HG02938 (cell line): ENCODE measurements at regions not wholly inside any gene's neighbourhood (a gene's known extent, or its start where the extent isn't known, plus 50 kb on each side); places are given as distances from the start of the nearest gene placed in this dataset.
"Not testable (repeated sequence)": the region's sequence is repeated elsewhere in the genome, so short reads cannot be mapped to it uniquely, and the experiment has no call there.

Source experiments
- ATAC-seq: cut with Tn5 transposase; IDR thresholded peaks from one replicate; pipeline ENCODE4 v1.9.1; 2021; ENCODE audit warnings: mild to moderate bottlenecking, moderate library complexity; ENCODE audit not compliant: unreplicated experiment

DNA sequence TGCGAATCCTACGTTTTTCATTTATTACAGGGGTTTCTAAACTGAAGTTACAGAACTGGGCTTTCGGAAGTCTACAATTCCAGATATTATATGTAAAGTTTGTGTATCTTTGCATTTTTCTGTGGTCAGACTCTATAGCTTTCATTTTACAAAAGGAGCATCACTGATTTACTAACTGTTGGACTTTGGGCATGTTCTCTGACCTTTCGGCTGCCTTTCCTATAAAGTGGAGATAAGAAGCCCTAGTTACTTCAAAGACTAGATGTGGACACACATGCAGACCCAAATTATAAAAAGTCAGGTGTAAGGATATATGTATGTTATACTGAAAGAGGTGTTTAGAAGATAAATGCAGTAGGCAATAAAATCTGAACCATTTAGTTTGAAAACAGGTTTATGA is 126.6 kb upstream of the PRKCQ start:
- ATAC-seq: no peak

DNA sequence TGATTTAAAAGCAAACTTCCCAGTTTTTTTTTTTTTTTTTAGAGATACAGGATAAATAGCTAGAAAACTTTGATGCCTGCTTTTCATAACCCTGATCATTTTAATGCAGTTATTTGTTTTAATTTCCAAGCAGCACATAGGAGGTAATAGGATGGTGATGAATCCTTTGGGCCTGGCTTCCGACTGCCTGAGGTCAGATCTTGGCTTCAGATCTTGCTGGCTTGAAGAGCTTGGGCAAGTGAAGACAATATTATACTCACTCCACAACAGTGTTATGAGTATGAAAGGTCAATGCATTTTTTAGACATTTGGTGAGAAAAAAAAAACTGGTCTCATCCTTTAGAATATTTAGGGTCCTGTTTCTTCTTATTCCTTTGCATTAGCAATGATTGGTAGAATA is 124.8 kb upstream of the PRKCQ start:
- ATAC-seq: no peak

DNA sequence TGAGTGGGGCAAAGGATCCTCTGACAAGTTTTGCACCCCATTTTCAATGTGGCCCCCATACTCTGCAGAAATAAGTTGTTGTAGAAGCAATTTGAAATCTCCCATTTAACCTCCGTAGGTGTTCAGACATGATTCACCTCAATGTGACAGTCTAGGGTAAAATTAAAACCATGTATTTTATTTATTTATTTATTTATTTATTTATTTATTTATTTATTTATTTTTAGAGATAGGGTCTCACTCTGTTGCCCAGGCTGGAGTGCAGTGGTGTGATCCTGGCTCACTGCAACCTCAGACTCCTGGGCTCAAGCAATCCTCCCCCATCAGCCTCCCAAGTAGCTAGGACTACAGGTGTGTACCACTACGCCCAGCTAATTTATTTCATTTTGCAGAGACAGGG is 122.8 kb upstream of the PRKCQ start:
- ATAC-seq: not testable (repeated sequence)

DNA sequence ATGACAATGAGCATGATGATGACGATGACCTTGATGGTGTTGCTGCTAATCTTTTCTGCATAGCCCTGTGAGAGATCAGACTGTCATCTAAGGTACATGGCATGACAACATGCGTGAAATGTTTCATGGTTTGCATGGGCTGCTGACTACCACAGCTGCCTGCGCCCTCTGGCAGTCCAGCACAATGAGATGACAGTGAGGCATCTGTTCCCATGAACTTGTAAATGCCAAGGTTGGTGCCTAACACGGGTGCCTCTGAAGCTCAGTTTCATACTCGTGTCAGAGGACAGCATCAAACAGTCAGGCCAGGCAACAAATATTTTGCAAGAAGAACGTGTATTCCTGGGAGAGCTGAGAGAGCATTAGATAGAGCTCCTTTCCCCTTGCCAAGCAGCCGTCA is 122.0 kb upstream of the PRKCQ start:
- no peak for ATAC-seq

DNA sequence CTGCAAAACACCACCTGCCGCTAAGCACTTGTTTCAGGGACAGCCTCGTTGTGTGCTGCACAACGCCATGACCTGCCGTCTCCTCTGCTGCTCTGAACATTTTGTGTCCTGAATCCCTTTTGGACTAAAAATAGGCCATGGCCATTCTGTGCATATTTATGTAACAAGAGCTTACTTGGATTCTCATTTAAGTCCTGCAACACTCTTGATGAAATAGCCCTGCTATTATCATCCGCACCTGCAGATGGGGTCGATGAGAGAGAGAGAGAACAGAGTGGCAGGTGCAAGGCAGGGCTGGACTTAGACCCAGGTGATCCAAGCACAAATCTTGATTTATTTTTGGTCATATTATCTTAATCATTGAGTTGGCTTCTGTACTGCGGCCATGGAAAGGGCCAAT is 121.2 kb upstream of the PRKCQ start:
- ATAC-seq: no peak

DNA sequence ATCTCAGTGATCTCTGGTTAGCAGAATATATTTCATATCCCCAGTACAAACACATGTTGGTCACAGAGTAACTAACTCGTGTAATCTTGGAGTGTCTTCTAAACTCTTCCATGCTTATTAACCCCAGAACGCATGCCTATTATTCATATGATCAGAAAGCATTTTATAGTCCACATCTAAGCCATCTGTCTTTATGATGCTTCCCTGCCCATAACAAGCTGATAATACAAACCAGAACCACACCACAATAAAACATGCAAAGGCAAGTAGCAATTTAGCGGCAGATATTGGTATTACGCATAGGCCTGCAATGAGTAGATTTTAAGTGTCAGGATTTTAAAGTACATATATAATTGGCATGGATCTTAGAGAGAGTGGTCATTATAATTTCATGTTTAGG is 120.0 kb upstream of the PRKCQ start:
- ATAC-seq: no peak

DNA sequence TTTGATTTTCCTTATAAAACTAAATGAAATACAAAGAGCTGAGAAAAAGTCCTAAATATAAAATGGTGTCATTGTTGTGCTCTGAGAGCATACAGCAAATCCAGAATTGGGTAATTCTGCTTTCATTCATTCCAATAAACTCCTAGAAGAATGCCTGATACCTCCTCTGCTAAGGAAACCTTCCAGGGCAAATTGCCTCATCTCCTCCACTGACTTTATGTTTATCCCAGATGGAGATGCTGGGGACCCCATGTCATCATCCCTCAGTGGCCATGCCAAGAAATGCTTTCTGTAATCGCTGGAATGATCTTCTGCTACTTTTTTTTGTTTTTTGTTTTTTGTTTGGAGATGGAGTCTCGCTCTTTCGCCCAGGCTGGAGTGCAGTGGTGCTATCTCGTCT is 119.3 kb upstream of the PRKCQ start:
- ATAC-seq: no peak

DNA sequence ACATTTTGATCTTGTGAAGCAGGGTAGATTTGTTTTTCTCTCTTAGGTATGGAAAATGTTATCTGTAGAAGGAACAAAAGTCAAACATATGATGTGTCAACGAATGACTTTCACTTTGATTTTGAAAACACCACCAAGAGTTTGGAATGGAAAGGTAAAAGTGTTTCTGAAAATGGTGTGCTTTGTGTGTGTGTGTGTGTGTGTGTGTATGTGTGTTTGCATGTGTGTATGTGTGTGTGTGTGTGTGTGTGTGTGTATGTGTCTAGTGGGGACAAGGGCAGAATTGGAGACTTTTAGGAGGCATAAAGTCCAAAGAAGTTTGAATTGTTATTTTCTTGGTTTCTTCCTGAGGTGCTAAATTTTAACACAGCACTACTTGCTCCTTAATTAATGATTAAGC is 115.4 kb upstream of the PRKCQ start:
- ATAC-seq: no peak

DNA sequence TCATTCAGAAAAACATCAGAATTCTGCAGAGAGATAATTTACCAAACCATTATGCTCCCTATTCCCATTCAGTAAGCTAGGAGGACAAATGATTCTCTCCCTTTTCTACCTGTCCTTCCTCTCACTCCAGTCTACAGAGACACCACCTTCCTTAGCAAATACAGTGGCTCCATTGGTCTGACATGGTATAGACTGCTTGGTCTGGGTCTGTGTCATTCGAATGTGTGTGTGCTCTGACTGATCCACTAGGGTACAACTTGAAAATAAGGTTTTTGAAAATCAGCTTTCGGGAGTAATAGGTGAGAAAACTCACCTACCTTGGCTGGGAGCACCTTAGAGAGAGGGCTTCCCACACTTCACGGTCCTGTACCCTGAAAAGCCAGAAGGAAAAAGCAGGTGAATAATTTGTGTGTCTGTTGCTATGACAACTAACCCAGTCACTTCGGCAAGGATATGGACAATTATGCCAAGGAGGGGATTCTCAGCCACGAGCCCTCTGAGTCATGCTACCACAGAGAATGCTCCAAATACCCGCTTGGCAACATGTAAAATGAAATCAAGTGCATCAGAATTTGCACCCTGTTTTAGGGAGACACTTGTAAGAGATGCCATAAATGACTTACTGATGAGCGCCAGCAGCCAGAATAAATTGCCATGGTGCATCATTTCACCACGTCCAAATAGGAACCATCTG is 114.5 kb upstream of the PRKCQ start:
- no peak for ATAC-seq

DNA sequence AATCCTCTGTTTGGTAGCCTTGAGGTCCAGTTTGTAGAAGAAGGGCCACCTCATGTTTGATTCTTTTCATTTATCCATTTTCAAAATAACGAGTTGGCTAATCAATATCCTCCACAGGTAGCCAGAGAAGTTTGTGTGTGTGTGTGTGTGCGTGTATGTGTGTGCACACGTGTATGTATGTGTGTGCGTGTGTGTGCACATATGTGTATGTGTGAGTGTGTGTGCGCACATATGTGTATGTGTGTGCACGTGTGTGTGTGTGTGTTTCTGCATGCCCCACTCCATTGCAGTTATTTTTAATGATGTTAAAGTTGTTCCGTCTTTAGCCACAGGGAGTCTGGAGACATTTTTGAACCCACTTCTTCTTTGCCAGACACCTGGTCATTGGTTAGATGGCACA is 112.8 kb upstream of the PRKCQ start:
- no peak for ATAC-seq

DNA sequence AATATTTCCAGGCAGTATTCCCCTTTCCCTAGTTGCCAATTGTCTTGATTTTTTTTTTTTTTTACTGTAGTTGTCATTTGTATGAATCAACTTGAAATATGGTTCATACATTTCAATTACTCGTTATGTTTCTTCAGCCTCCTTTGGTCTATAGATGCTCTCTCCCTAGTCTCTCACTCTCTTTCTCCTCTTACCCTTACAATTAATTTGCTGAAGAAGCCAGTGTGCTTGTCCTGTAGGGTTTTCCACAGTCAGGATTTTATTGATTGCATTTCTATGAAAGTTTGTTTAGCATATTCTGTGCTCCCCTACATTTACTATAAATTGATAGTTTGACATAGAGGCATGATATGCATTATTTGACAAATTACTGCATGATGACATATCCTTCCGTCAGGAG is 112.0 kb upstream of the PRKCQ start:
- ATAC-seq: no peak

DNA sequence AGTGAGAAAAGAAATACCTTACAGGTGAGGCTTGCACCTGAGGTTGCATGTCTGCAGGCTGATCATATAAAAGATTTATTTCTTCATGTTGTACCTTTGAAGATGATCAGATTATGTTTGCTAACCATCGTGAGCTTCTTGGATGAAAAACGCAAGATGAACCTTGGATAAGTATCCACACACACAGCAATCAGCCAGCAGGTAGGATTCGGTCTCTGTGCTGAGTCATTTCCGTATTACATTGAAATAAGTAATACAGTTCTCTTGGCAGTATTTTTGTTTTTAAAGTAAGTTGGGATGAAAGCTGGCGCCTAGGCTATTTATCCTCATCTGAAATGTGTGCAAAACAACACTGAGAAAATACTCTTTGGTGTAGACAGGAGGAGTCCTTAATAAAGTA is 109.0 kb upstream of the PRKCQ start:
- no peak for ATAC-seq

DNA sequence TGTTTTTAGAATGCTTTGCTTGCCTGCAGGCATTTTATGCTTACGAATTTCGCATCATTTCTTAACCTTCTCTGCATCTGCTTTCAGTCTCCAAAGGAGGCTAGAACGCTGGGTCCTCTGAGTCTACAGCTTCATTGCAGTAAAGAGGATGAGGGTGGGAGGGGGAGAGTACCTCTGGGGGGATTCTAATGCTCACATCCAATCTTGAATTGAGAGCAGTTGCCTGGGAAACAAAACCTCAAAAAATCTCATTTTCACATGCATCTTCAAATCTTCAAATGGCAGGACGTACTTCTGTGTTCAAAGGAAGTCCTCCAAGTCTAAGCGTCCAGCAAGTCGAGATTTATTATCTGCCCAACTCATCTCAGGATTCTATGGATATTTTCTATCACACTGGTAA is 100.7 kb upstream of the PRKCQ start:
- no peak for ATAC-seq

DNA sequence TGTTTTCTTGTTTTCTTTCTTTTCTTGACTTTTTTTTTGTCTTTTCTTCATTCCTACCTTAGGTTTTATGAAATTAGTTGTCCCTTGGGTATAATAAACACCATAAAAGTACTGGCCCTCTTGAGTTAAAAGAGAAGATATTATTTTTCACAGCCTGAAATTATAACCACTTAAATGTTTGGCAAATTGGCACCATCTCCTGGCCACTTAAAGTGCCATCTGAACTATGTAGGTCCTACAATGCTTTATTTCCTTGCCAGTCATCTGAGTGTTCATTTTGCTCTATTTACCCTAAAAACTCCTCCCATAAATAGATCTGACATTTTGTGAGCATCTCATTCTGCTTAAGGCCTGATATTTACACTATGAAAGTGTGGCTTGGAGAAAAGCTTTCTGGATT is 98.9 kb upstream of the PRKCQ start:
- no peak for ATAC-seq

DNA sequence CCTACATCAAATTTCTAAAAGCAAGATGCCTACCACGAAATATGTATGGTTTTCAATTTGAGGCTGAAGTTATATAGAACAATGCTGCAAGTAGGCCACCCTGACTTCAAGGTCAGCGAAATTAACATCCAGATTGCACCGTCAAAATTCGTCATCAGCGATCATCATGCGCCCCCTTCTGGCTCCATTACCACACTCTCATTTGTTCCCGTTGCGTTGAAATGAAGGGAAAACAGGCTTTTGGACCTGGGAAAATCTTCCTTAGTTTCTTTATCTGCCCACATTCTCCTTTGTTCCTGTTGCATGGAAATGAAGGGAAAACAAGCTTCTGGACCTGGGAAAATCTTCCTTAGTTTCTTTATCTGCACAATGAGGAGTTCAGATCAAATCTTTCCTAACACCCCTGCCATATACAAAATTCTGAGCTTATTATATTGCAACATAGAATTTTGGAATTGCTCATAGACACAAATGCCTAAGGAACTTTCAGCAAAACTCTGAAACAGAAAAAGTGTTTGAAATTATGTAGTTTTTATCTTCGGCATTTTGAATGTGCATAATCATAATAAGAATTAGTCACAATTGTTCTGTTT is 98.2 kb upstream of the PRKCQ start:
- ATAC-seq: no peak

DNA sequence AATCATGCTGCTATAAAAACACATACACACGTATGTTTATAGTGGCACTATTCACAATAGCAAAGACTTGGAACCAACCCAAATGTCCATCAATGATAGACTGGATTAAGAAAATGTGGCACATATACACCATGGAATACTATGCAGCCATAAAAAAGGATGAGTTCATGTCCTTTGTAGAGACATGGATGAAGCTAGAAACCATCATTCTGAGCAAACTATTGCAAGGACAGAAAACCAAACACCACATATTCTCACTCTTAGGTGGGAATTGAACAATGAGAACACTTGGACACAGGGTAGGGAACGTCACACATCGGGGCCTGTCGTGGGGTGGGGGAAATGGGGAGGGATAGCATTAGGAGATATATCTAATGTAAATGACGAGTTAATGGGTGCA is 97.1 kb upstream of the PRKCQ start:
- not testable (repeated sequence) for ATAC-seq

DNA sequence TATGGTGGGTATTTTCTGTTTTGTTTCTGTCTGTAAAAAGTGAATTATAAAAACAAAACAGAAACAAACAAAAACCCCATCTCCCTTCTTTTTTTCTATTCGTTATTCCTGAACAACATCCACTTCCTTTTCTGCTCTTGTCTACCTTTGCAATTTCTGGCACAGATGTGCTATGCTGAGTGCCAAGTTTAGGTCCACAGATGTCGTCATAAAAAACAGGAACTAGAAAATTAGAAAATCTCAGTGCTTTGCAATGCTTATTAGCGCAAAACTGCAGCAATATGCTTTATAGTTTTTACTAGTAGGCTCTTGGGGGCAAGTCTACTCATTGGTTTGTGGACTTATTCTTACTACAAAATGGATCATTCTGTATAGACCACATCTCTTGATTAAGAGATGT is 94.2 kb upstream of the PRKCQ start:
- no peak for ATAC-seq

DNA sequence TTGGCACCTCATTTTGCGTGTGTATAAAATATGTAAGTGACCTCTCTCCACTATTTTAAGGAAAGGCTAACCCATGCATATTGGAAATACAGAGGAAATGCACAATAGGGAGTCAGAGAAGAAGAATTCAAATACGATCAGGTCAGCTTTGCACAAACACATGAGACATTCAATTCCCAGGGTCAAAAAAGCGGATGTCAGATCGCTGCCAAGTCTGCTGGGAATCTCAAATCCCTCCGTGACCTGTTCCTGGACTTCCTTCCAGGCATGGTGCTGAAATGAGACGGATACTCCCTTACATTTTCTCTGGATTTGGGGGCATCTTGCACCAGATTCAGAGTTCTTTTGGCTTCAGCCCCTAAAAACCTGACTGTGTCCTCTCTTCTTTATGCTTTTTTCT is 91.9 kb upstream of the PRKCQ start:
- no peak for ATAC-seq

DNA sequence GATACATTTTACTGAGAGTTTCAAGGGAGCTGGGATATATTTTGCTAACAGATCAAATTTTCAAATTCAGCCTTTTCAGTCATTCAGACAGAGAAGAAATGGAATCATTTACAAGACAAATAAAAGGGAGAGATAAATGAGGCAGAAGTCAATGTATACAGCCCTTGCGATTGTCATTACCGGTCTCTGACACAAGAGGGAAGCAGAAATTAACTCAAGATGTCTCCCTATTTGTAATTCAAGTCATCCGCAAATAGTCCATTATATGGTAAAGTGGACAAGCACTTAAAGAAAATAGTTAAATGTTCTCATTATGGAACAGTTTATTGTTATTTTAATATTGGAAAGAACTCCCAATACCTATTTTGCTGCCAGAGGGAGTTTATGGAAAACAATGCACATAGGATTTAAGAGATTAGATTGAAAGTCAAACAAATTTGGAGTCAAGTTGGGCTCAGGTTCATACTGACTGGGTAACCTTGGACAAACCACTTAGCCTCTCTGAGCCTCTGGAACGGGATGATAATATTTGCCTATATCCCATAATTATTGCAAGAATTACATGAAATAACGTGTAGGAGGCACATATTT is 89.3 kb upstream of the PRKCQ start:
- no peak for ATAC-seq

DNA sequence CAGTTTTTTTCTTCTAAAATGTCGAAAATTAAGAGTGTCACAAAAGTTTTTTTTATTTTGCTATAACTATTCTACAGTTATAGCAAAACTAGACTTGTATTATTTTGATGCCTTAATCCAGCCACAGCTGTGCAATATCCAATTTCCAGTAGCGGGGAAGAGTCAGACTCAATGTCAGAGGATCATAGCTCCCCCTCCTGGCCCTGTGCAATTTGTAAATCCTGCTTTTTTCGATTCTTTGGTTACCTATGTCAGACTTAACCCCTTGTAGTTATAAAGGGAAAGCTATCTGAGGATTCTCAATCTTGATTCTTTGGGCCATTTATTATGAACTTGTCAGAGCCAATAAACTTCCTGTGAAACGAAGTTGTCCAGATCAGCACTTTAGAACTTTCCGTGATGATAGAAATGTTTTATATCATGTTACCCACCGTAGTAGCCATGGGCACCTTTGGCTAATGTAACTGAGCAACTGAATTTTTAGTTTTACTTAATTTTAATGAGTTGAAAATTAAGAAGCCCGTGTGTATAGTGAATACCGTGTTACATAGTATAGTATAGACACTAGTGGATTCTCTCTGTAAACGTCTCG is 87.7 kb upstream of the PRKCQ start:
- no peak for ATAC-seq

DNA sequence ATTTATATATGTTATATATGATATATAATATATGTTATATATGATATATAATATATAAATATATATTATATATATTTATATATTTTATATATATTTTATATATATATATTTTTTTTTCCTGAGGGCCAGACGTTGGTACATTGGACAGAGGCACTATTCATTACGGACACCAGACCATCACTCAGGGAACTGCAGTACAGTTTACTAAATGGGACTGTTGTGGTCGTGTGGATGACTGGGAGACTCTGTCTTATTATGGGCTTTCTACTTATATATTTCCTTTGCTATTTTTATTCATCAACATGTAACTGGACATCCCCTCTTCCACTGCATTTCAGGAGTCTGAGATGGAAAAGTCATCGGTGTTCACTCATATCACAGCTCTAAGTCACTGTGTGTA is 87.1 kb upstream of the PRKCQ start:
- ATAC-seq: no peak

DNA sequence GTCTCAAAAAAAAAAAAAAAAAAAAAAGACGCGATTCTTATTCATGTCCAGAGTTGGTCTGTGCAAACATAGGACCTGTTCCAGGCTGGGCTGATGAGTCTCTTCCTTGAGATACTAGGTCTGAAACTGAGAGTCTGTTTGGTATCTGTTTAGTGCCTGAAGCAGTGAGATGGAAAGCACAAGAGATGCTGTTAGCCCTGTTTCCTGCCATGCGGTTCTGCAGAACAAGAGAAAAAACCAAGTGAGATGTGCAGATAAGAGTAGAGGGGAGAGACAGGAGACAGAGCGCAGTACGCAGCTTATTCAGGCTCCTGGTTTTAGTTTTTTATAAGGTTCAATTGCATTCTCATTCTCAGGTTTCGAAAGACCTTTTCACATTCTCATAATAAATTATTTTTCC is 85.8 kb upstream of the PRKCQ start:
- ATAC-seq: no peak
